HuH-7 (cell line): ENCODE measurements at regions not wholly inside any gene's neighbourhood (a gene's known extent, or its start where the extent isn't known, plus 50 kb on each side); places are given as distances from the start of the nearest gene placed in this dataset.
"Not testable (repeated sequence)": the region's sequence is repeated elsewhere in the genome, so short reads cannot be mapped to it uniquely, and the experiment has no call there.

Source experiments
- DNase-seq: peaks from one replicate; pipeline ENCODE4 v3.0.0; 2011; ENCODE audit warnings: low spot score

GRCh38 chr21:27060190-27060589 is 93.3 kb upstream of the ADAMTS5 start:
- no peak for DNase-seq

DNA sequence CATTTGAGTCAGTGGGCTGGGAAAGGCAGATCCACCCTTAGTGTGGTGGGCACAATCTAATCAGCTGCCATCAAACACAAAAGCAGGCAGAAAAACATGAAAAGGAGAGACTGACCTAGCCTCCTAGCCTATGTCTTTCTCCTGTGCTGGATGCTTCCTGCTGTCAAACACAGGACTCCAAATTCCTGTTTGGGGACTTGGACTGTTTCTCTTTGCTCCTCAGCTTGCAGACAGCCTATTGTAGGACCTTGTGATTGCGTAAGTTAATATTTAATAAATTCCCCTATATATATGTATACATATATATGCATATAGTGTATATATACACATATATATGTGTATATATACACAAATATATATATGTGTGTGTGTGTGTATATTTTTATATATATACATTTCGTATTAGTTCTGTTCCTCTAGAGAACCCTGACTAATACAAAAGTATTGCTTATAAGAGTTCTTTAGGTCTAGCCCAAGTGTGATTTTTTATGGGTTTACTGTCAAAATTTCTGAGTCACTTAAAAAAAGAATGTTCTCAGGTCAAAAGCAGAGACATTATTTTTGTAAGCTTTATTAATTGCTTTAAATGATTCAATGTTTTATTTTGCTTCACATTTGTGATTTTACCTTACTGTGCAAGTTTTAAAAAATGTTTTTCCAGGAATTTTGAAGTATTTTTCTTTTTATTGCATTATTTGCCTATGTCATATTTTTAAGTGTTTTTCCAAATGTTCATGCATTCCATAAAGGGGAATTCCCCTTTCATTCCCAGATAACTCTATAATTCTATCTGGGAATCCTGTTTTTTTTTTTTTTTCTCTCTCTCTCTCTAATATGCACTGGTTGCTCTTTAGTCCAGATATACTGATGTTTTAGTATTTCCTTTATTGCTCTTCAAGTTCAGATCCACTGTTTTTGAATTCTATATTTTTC is 92.1 kb upstream of the ADAMTS5 start:
- no peak for DNase-seq

DNA sequence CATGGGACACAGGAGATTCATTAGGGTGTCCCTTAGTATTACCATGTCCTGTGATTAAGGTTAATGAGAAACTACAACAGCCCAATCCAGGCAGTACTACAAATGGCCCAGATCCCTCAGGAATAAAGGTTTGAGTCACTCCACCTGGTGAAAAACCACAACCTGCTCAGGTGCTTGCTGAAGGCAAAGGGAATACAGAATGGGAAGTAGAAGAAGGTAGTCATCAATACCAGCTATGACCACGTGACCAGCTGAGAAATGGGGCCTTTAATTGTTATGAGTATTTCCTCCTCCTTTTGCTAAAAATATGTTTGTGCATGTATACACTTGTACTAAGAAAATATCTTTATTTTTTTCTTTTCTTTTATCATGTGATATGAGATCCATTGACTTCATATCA is 91.1 kb upstream of the ADAMTS5 start:
- no peak for DNase-seq

DNA sequence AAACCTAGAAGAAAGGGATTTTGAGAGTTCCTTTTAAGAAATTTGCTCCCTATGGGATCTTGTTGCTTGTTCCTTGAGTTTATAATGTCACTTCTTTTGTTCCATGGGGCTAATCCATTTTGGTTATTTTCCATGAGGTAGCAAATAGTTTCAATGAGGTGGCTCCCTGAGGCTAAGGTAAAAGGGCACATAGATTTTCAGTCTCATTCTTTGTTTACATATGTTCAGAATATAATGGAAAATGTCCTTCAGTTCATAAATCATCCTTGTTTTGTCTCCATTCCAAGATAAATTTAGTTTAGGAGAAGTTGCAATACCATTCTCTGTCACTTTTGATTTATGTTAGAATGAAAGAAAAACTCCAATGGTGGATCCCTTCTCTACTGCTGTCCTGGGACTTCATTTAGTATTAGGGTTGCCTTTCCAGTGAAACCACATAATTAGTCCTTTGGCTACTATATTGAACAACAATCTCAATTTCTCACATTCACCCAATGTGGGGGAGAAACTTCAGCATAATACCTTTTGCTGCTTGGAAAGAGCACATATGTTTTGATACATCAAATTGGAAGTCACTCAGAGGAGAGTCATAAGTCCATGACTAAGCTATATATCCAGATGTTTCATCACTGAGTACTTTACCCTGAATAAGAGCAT is 80.9 kb upstream of the ADAMTS5 start:
- no peak for DNase-seq

DNA sequence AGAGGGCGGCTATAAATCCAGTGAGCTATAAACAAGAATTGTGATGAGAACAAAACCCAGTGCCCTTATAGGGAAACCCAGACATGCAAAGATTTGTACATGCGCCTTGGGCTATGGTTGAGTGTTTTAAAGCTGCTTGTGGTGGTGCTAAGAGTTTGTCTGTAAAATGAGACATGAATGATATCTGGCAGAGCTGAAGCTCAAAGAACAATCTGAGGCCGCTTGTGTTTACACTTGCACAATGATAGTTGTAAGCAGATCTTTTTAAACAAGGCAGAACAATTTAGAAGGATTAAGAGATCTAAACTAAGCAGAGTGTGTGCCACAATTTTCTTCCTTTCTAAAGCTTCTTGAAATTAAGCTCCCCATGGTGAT is 80.4 kb upstream of the ADAMTS5 start:
- no peak for DNase-seq

DNA sequence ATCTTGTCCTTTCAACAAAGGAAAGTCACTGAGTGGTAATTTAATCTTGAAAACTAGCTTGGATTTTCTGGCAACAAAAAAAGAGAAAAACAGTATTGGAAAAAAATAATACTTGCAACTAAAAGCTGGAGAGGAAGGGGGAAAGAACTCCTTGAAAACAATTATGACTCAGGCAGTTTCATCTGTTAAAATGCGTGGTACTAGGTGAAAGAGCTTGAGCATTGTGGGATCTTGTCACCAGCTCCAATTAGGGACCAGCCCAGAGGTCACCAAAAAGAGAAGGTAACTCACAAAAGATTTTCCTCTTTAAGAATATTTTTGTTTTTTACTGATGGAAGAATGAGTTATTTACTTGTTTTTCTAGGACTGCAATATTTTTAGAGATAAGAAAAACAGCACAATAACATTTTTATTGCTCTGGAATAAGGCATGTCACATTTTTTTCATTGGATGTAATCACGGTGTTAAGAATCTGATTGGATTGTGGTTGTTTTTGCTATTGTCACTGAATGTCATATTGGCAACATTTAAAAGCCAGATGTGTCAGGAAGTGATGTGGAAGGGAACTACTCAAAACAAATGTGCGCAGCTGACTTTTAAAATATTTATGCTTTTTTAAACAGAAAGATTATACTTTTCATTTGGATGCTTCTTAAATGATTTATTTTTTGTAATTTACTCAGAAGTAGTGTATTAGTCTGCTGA is 78.5 kb upstream of the ADAMTS5 start:
- DNase-seq = no peak

DNA sequence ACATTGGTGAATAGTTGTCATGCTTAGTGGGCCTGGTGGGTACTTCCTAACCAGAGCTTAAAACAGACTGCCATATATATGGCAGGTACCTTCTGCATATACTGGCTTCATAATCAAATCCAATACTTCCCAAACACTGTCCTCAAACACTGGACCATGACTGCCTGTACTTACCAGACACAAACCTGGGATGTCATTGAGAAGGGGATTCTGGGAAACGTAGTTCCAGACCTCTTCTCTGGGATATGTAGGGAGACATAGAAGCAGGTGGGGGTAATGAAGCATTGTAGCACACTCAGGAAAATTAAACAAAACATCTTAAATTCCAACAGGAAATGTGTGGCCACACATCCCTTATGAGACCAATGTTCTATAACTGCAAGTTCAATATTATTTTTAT is 76.5 kb upstream of the ADAMTS5 start:
- no peak for DNase-seq

GRCh38 chr21:27040738-27041469 is 74.0 kb upstream of the ADAMTS5 start:
- DNase-seq = no peak

DNA sequence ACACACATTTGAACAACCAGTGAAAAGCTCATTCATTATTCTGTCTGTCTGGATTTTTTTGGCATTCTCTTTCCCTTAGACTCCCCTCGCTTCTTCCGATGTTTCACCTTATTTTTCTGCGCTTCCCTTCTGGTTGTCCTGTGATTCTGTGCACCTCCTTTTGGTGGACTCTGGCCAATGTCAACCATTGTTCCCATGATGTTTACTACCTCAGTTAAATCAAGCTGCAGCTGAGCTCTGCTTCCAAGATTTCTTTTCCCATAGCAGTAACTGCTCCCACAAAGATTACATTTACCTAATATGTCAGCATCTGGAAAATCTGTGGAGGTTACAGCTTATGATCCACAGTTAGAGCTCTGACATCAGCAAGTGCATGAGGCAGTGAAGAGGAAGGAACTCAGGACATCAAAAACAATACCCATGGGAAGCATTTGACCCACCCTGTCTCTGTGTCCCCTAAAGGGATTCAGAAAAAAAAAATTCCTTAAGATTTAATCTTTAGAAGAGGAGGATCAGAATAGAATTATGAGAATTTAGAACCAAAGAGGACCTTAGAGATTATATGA is 69.9 kb upstream of the ADAMTS5 start:
- DNase-seq = no peak

DNA sequence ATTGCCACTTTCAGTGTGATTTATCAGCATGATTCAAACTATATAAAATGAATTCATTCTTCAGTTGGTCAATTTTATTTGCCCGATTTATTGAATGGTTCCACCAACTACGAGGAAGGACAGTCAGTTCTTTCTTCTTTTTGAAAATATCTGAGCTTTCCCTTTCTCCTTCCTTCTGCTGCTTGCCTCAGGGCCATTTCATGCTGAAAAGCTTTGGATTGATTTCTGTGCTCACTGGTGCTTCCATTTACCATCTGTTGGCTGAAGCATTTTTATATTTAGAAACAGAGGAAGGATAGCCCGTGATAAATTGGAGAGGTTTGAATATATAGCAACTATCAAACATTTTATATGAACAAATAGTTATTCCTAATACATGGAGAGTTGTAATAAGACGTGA is 68.9 kb upstream of the ADAMTS5 start:
- DNase-seq = no peak

- DNase-seq = no peak
Observed at GRCh38 chr21:27034796-27035195, 67.9 kb upstream of the ADAMTS5 start.

- no peak for DNase-seq
Observed at GRCh38 chr21:27033471-27033870, 66.6 kb upstream of the ADAMTS5 start.

- no peak for DNase-seq
Observed at GRCh38 chr21:27026501-27026900, 59.6 kb upstream of the ADAMTS5 start.

DNA sequence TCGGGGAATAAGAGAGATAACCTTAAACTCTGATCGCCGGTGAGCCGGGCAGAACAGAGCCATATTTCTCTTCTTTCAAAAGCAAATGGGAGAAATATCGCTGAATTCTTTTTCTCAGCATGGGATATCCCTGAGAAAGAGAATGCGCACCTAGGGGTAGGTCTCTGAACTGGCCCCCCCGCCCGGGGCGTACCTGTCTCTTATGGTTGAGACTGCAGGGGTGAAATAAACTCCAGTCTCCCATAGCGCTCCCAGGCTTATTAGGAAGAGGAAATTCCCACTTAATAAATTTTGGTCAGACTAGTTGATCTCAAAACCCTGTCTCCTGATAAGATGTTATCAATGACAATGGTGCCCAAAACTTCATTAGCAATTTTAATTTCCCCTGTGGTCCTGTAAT is 58.8 kb upstream of the ADAMTS5 start:
- DNase-seq = not testable (repeated sequence)

DNA sequence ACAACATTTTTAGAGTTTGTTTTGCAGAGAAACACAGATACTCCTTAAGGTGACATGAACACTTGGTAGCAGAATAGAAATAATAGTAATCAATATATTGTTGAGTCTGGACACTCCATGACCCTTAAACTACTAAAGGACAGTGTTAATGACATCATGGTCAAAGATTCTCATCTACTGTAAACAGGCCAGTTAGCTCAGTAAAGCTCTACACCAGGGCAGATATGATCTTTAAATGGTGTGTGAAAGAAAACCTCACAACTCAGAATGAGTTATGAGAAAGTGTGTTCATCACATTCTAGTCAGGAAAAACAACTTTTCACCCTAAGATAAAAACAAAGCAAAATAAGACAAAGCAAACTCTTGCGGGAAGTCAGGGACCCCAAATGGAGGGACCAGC is 58.1 kb upstream of the ADAMTS5 start:
- DNase-seq = no peak

GRCh38 chr21:27024301-27024700 is 57.4 kb upstream of the ADAMTS5 start:
- DNase-seq = no peak

DNA sequence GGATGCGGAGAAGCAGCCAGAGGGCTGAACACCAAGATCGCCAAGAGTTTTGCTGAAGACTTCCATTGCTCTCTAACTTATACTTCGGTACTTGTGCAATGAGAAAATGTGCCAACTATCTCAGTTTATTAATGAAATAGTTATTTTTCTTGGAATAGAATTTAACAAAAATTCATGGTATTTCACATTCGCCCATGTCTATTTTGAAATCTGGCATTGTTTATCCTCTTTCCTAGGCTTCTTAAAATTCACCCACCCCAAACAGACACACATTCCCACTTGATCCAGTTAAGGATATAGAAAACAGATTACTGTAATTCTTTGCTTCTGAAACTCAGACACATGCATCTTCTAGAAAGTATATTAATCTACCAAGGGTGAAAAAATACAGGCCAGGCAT is 56.3 kb upstream of the ADAMTS5 start:
- DNase-seq = no peak

DNA sequence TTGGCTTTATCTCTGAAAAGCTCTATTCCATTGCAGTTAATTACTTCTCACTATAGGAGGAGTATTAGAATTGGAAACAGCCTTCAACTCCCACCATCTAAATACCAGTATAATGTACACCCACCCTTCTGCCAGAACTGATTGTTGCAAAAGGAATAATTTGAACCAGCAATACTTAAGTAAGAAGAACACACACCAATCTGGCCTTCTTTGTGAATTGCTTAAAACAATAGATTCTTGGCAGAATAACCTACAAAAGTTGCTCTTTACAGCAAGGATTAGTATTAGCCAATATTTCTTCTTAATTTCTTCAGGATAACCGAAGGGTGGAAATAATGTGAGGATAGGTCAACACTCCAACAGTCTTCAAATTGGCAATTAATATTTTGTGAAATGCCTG is 54.9 kb upstream of the ADAMTS5 start:
- DNase-seq = no peak

DNA sequence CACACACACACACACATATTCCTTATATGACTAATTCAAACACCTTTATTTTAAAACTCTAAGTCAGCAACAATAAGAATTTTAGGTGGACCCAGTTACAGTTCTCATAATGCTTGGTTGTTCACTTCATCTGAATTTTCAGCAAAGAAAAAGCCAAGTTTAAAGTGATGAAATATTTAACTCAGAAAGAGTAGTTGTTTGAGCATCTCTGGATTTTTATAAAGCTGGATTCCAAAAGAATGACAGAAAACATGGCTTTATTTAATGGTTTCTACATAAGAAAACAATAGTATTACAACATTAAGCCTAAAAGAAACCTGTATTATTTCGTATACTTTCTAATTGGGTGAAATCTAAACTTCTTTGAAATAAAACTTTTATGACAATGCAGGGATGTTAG is 54.2 kb upstream of the ADAMTS5 start:
- DNase-seq = no peak

- DNase-seq = no peak
Observed at GRCh38 chr21:27017246-27017645, 50.4 kb upstream of the ADAMTS5 start.
